Smooth muscle cell (in vitro differentiated cells): ENCODE measurements at regions not wholly inside any gene's neighbourhood (a gene's known extent, or its start where the extent isn't known, plus 50 kb on each side); places are given as distances from the start of the nearest gene placed in this dataset.

ENCODE experiments used
- DNase-seq: peaks from one replicate; lab custom pipeline; 2025; ENCODE audit not compliant: unreplicated experiment; lab: John Stamatoyannopoulos, UW
- H2AFZ ChIP-seq: fragments of 200-600 bp; sonication (generic); 2 replicates; pipeline ENCODE4 v1.6.0; 2016; ENCODE audit warnings: antibody characterized with exemption, low read depth, mild to moderate bottlenecking
- H3F3A ChIP-seq: fragments of 200-600 bp; sonication (generic); 2 replicates; pipeline ENCODE4 v1.6.0; 2017; ENCODE audit warnings: antibody characterized with exemption, low read depth
- H3K27ac ChIP-seq: fragments of 200-600 bp; sonication (generic); 2 replicates; pipeline ENCODE4 v1.5.1; 2016; ENCODE audit warnings: low read depth, mild to moderate bottlenecking
- H3K27me3 ChIP-seq: fragments of 200-600 bp; sonication (generic); 2 replicates; pipeline ENCODE4 v1.6.1; 2016; ENCODE audit warnings: low read depth, mild to moderate bottlenecking
- H3K36me3 ChIP-seq: fragments of 200-600 bp; sonication (generic); 2 replicates; pipeline ENCODE4 v1.5.1; 2016; ENCODE audit warnings: low read depth
- H3K4me1 ChIP-seq: fragments of 200-600 bp; sonication (generic); 2 replicates; pipeline ENCODE4 v1.5.1; 2016; ENCODE audit warnings: low read depth
- H3K4me2 ChIP-seq: fragments of 200-600 bp; sonication (generic); 2 replicates; pipeline ENCODE4 v1.6.0; 2016; ENCODE audit warnings: mild to moderate bottlenecking
- H3K4me3 ChIP-seq: fragments of 200-600 bp; sonication (generic); 2 replicates; pipeline ENCODE4 v1.5.1; 2016; ENCODE audit warnings: mild to moderate bottlenecking
- H3K79me2 ChIP-seq: fragments of 200-600 bp; sonication (generic); 2 replicates; pipeline ENCODE4 v1.6.0; 2016; ENCODE audit warnings: low read depth, mild to moderate bottlenecking
- H3K9ac ChIP-seq: fragments of 200-600 bp; sonication (generic); 2 replicates; pipeline ENCODE4 v1.6.0; 2016; ENCODE audit warnings: low read depth
- H3K9me3 ChIP-seq: fragments of 200-600 bp; sonication (generic); replicated peaks from 2 replicates; pipeline ENCODE4 v1.5.1; 2016; ENCODE audit warnings: low read depth
- H4K20me1 ChIP-seq: fragments of 200-600 bp; sonication (generic); 2 replicates; pipeline ENCODE4 v1.6.0; 2016; ENCODE audit warnings: low read depth
- WGBS: methylation state at CpG from one replicate; pipeline ENCODE4 v1.1.7; 2016; ENCODE audit warnings: low lambda C conversion rate; 5-methylcytosine and 5-hydroxymethylcytosine counted together
- TF ChIP-seq, protein P1 (sequence below): fragments of 200-600 bp; sonication (generic); IDR thresholded peaks from 2 replicates; pipeline ENCODE4 v1.5.1; 2017; ENCODE audit warnings: borderline replicate concordance, mild to moderate bottlenecking, antibody characterized with exemption; ENCODE audit not compliant: insufficient read depth, poor library complexity, severe bottlenecking

GRCh38 chr2:195390686-195391321 is 266.2 kb upstream of the SLC39A10 start:
- no peaks in the 10 kb centered on the region for H3K4me1 ChIP-seq
- no peak overlapping the region for H3K4me2 ChIP-seq
- TF ChIP-seq, protein P1, sequence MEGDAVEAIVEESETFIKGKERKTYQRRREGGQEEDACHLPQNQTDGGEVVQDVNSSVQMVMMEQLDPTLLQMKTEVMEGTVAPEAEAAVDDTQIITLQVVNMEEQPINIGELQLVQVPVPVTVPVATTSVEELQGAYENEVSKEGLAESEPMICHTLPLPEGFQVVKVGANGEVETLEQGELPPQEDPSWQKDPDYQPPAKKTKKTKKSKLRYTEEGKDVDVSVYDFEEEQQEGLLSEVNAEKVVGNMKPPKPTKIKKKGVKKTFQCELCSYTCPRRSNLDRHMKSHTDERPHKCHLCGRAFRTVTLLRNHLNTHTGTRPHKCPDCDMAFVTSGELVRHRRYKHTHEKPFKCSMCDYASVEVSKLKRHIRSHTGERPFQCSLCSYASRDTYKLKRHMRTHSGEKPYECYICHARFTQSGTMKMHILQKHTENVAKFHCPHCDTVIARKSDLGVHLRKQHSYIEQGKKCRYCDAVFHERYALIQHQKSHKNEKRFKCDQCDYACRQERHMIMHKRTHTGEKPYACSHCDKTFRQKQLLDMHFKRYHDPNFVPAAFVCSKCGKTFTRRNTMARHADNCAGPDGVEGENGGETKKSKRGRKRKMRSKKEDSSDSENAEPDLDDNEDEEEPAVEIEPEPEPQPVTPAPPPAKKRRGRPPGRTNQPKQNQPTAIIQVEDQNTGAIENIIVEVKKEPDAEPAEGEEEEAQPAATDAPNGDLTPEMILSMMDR = no peak
- H3F3A ChIP-seq = no peaks in the 10 kb centered on the region
- 70% methylated on average over 2 of the region's 2 CpGs for WGBS
- H3K36me3 ChIP-seq = no peaks in the 10 kb centered on the region
- no peaks in the 10 kb centered on the region for H3K27me3 ChIP-seq
- no peaks in the 10 kb centered on the region for H4K20me1 ChIP-seq
- no peak overlapping the region for H2AFZ ChIP-seq
- H3K27ac ChIP-seq = no peak overlapping the region
- H3K79me2 ChIP-seq = no peaks in the 10 kb centered on the region
- DNase-seq = no peak
- no peak overlapping the region for H3K4me3 ChIP-seq
- H3K9ac ChIP-seq = no peak overlapping the region
- H3K9me3 ChIP-seq = no peaks in the 10 kb centered on the region

- H3K27ac ChIP-seq = no peak overlapping the region
- no peaks in the 10 kb centered on the region for H3K9me3 ChIP-seq
- H4K20me1 ChIP-seq = no peaks in the 10 kb centered on the region
- H3K4me1 ChIP-seq = no peaks in the 10 kb centered on the region
- no peak overlapping the region for H3K4me3 ChIP-seq
- H3K27me3 ChIP-seq = no peaks in the 10 kb centered on the region
- H3K4me2 ChIP-seq = no peak overlapping the region
- H3K9ac ChIP-seq = no peak overlapping the region
- H3K36me3 ChIP-seq = no peaks in the 10 kb centered on the region
- no peak overlapping the region for H2AFZ ChIP-seq
- no peak for DNase-seq
- no peaks in the 10 kb centered on the region for H3F3A ChIP-seq
- TF ChIP-seq, protein P1 = no peak
- no peaks in the 10 kb centered on the region for H3K79me2 ChIP-seq
Observed at GRCh38 chr2:195388028-195388427, 269.0 kb upstream of the SLC39A10 start.

GRCh38 chr2:195382186-195382585 is 274.8 kb upstream of the SLC39A10 start:
- no peak for DNase-seq
- H3K36me3 ChIP-seq = no peaks in the 10 kb centered on the region
- no peaks in the 10 kb centered on the region for H3F3A ChIP-seq
- no peaks in the 10 kb centered on the region for H3K9me3 ChIP-seq
- no peaks in the 10 kb centered on the region for H3K4me1 ChIP-seq
- no peaks in the 10 kb centered on the region for H4K20me1 ChIP-seq
- no peak overlapping the region for H3K4me3 ChIP-seq
- 84% methylated on average over 2 of the region's 2 CpGs for WGBS
- H3K4me2 ChIP-seq = no peak overlapping the region
- TF ChIP-seq, protein P1 = no peak
- H3K27ac ChIP-seq = no peak overlapping the region
- no peak overlapping the region for H3K9ac ChIP-seq
- no peaks in the 10 kb centered on the region for H3K27me3 ChIP-seq
- H3K79me2 ChIP-seq = no peaks in the 10 kb centered on the region
- H2AFZ ChIP-seq = no peak overlapping the region
